Endothelial cell (in vitro differentiated cells): ENCODE measurements at regions not wholly inside any gene's neighbourhood (a gene's known extent, or its start where the extent isn't known, plus 50 kb on each side); places are given as distances from the start of the nearest gene placed in this dataset.

Source experiments
- DNase-seq: peaks from one replicate; pipeline ENCODE4 v3.0.0; 2021; ENCODE audit warnings: low spot score
- H3K27ac Mint-ChIP-seq: one replicate; pipeline ENCODE4 v1.8.0; 2021; ENCODE audit warnings: mixed read lengths, inconsistent platforms; ENCODE audit not compliant: unreplicated experiment
- H3K27me3 Mint-ChIP-seq: one replicate; pipeline ENCODE4 v1.8.0; 2021; ENCODE audit warnings: mild to moderate bottlenecking, moderate library complexity, mixed read lengths, inconsistent platforms; ENCODE audit not compliant: unreplicated experiment
- H3K36me3 Mint-ChIP-seq: one replicate; pipeline ENCODE4 v1.8.0; 2021; ENCODE audit warnings: mild to moderate bottlenecking, low read depth, mixed read lengths, inconsistent platforms; ENCODE audit not compliant: unreplicated experiment
- H3K4me1 Mint-ChIP-seq: one replicate; pipeline ENCODE4 v1.8.0; 2021; ENCODE audit warnings: mild to moderate bottlenecking, mixed read lengths, inconsistent platforms; ENCODE audit not compliant: unreplicated experiment
- H3K4me3 Mint-ChIP-seq: one replicate; pipeline ENCODE4 v1.8.0; 2021; ENCODE audit warnings: mild to moderate bottlenecking, mixed read lengths, inconsistent platforms; ENCODE audit not compliant: unreplicated experiment
- H3K9me3 Mint-ChIP-seq: one replicate; pipeline ENCODE4 v1.8.0; 2021; ENCODE audit warnings: mixed read lengths, inconsistent platforms; ENCODE audit not compliant: unreplicated experiment
- CTCF ChIP-seq: fragments of 200-600 bp; sonication (generic); IDR thresholded peaks from one replicate; pipeline ENCODE4 v1.5.0; 2021; ENCODE audit warnings: antibody characterized with exemption; ENCODE audit not compliant: unreplicated experiment

GRCh38 chr5:68087866-68088265, 127.7 kb upstream of the PIK3R1 start:
- Mint-ChIP-seq H3K4me1 (peaks cover 13% of the 10 kb centered on the region), H3K4me3 (no peak overlapping the region), H3K36me3 (no peaks in the 10 kb centered on the region), H3K9me3 (peaks cover 5% of the 10 kb centered on the region), H3K27ac (no peak overlapping the region), H3K27me3 (peaks cover 3% of the 10 kb centered on the region)
- no peak for TF ChIP-seq CTCF
- no peak for DNase-seq

- Mint-ChIP-seq H3K36me3 (no peaks in the 10 kb centered on the region), H3K9me3 (peaks cover 5% of the 10 kb centered on the region), H3K4me3 (no peak overlapping the region), H3K4me1 (peaks cover 13% of the 10 kb centered on the region), H3K27ac (no peak overlapping the region), H3K27me3 (peaks cover 3% of the 10 kb centered on the region)
- DNase-seq: no peak
- TF ChIP-seq CTCF: no peak
Observed at GRCh38 chr5:68086857-68087256, 128.7 kb upstream of the PIK3R1 start.

- TF ChIP-seq CTCF: no peak
- no peak for DNase-seq
- no peak overlapping the region for H3K4me3 Mint-ChIP-seq
- H3K9me3 Mint-ChIP-seq: peaks cover 5% of the 10 kb centered on the region
- peaks cover 3% of the 10 kb centered on the region for H3K27me3 Mint-ChIP-seq
- H3K27ac Mint-ChIP-seq: no peak overlapping the region
- no peaks in the 10 kb centered on the region for H3K36me3 Mint-ChIP-seq
- H3K4me1 Mint-ChIP-seq: peaks cover 13% of the 10 kb centered on the region
Observed at GRCh38 chr5:68086439-68086838, 129.1 kb upstream of the PIK3R1 start.

- no peaks in the 10 kb centered on the region for H3K9me3 Mint-ChIP-seq
- DNase-seq: no peak
- H3K4me3 Mint-ChIP-seq: no peak overlapping the region
- H3K27me3 Mint-ChIP-seq: peaks cover 1% of the 10 kb centered on the region
- no peak overlapping the region for H3K27ac Mint-ChIP-seq
- peaks cover 13% of the 10 kb centered on the region for H3K4me1 Mint-ChIP-seq
- TF ChIP-seq CTCF: no peak
- no peaks in the 10 kb centered on the region for H3K36me3 Mint-ChIP-seq
Observed at GRCh38 chr5:68084396-68084795, 131.2 kb upstream of the PIK3R1 start.

- Mint-ChIP-seq H3K4me3 (no peak overlapping the region), H3K36me3 (no peaks in the 10 kb centered on the region), H3K9me3 (no peaks in the 10 kb centered on the region), H3K27me3 (peaks cover 1% of the 10 kb centered on the region), H3K4me1 (no peaks in the 10 kb centered on the region), H3K27ac (no peak overlapping the region)
- DNase-seq: no peak
- no peak for TF ChIP-seq CTCF
Observed at GRCh38 chr5:68080282-68081050, 135.1 kb upstream of the PIK3R1 start.
